ENCODE measurements at regions not wholly inside any gene's neighbourhood (a gene's known extent, or its start where the extent isn't known, plus 50 kb on each side); places are given as distances from the start of the nearest gene placed in this dataset.

GRCh38 chr2:236692937-236693336, 123.3 kb downstream of the ACKR3 start:
- no peak for DNase-seq

DNA sequence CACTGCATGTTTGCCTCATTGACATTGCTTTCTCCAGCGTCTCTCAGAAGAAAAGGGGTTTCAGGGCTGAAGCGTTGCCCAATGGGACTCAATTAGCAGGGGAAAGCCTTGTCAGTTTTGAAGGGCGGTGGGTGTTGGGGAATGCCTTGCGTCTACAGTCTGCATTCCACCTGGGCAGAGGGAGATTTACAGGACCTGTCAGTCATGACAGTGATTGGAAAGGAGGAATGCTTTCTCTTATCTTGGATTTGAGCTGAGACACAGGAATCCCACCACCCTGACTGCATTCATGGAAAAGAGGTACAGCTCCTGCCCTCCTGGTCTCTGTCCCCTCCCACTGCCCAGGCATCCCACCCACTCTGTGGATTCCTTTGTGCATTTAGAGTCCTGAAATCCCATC, 123.9 kb downstream of the ACKR3 start:
- no peak for DNase-seq

DNA sequence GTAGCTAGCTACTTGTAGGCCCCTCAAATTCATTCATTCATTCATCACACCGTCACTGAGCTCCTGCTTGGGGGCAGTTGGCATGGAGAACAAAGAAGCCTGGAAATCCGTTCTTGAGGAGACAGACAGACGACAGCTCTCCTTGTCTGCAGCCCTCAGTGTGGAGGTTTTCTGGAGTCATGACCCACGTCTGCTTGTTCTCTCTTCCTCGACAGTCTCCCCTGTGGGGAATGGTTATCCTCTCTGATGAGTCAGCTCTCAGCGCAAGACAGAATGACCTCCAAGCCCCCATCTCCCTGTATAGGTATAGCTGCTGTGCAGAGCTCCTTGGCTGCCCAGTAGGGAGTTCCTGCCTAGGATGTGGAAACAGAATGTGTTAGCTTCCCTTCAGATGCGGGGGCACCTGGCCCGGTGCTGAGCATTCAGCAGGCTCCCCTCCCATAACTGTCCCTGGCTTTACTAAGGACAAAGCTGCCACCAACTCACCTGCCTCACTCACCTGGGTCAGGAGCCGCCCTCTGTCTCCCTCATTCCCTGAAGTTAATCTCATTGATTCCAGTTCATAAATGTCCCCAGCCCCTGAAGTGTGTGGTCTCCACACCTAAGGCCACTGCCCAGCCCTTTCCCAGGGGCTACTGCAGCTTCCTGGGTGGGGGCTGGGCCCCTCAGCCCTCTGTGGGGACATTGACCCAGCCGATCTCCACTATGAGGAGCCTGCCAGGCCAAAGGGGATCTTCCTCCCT, 124.7 kb downstream of the ACKR3 start:
- no peak for DNase-seq

DNA sequence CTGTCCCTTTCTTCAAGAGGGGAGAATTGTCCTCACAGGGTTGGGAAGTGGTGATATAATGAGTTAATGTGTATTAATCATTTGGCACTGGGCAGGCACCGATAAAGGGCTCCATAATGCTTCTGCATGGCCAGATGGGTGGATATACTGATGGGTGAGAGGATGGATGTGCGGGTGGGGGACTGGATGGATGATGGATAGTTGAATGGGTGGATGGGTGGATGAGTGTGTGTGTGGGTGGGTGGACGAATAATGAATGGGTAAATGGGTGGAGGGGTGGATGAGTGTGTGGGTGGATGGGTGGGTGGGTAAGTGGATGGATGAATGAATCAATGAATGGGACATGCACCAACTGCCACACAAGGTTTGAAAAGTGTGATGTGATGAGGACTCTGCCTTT, 127.2 kb downstream of the ACKR3 start:
- DNase-seq: no peak

GRCh38 chr2:236698016-236698627, 128.5 kb downstream of the ACKR3 start:
- no peak for DNase-seq

GRCh38 chr2:236700703-236701102, 131.1 kb downstream of the ACKR3 start:
- no peak for DNase-seq

GRCh38 chr2:236702657-236703372, 133.2 kb downstream of the ACKR3 start:
- no peak for DNase-seq

DNA sequence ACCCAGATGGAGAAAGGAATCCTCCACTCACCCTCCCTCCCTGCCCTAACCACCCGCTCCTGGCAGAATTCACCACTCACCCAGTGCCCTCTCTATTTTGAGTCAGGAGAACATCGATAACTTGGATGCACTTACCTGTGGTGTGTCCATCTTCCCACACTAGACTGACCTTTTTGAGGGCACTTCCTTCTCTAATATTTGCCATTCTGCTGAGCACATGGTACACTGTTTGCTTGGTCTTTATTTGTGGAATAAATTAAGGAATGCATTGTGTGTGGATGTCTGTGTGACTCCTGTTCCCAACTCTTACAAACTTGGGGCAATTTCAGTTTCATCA, 133.7 kb downstream of the ACKR3 start:
- no peak for DNase-seq

- no peak for DNase-seq
Measured at GRCh38 chr2:236703906-236704305, 134.3 kb downstream of the ACKR3 start.

- no peak for DNase-seq
Measured at GRCh38 chr2:236704887-236705286, 135.3 kb downstream of the ACKR3 start.

GRCh38 chr2:236705295-236706105, 135.9 kb downstream of the ACKR3 start:
- no peak for DNase-seq

DNA sequence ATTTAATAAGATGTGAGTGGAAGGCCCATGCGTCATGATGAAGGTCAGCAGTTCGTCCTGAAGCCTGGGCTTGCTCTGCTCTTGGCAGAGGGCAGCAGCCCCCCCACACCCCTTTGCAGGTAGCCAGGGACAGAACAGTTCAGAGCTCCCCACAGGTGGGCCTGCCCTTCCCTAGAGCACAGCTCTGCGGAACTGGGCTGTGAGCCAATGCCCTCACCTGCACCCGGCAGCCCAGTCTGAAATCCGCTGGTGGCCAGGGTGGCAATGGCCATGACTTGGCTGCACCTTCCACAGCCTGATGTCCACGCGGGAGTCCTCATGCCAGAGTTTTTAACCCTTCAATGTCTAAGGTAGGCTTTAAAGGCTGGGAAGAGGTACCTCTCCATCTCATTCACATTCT, 136.7 kb downstream of the ACKR3 start:
- DNase-seq: no peak

GRCh38 chr2:236706803-236707202, 137.2 kb downstream of the ACKR3 start:
- no peak for DNase-seq

DNA sequence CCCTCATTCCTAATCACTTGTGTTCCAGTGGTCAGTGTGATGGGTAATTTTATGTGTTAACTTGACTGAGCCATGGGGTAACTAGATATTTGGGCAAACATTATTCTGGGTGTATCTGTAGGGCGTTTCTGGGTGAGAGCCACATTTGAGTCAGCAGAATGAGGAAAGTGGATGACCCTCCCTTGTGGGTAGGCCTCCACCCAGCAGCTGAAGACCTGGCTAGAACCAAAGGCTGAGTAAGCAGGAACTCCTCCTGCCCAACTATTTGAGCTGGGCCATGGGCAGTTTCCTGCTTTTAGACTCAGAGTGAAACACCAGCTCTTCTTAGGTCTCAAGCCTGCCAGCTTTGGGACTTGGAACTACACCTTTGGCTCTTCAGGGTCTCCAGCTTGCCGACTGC, 141.8 kb downstream of the ACKR3 start:
- no peak for DNase-seq

DNA sequence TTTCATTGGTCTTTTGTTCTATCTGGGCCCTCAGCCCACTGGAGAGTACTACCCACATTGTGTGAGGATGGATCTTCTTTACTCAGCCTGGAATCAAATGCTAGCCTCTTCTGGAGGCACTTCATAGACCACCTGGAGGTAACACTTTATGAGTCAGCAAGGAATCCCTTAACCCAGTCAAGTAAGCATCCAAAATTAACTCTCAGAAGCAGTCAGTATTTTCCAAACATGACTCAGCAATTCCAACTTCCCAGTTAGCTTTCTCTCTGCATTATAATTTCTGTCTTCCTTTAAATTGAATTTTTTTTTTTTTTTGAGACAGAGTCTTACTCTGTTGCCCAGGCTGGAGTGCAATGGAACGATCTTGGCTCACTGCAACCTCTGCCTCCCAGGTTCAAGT, 142.7 kb downstream of the ACKR3 start:
- DNase-seq: no peak

DNA sequence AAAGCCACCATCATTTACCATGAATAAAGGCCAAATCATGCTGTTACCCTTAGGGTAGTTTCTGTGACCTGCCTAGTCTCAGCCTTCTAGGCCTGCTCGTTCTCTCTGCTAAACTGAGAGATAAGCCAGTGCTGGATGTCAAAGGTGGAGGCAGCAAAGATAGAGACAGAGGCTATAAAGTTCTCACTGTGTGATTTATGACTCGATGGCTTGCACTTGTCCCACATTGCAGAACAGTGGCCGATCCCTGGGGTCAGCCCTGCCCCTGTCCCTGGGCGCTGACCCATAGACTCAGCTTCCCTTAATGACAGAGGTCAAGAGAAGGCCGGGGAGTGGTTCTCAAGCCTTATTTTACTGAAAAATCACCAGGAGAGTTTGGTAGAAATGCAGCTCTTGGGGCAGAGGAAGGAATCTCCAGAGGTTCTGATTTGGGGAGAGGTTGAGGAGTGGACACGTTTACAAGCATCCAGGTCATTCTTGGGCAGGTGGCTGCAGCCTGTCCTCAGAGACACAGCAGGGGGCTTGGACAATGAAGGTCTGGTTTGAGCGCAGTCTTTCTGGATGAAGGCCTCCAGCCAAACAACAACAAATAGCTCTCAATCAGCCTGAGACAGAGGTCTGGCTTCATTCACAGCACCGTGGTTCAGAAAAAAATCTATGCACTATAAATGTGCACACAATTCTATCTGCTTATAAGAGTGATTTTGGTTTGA, 143.5 kb downstream of the ACKR3 start:
- no peak for DNase-seq

- DNase-seq: no peak
Measured at GRCh38 chr2:236714080-236714479, 144.5 kb downstream of the ACKR3 start.

- DNase-seq: no peak
Measured at GRCh38 chr2:236715077-236715476, 145.5 kb downstream of the ACKR3 start.

GRCh38 chr2:236715491-236715961, 145.9 kb downstream of the ACKR3 start:
- DNase-seq: no peak

DNA sequence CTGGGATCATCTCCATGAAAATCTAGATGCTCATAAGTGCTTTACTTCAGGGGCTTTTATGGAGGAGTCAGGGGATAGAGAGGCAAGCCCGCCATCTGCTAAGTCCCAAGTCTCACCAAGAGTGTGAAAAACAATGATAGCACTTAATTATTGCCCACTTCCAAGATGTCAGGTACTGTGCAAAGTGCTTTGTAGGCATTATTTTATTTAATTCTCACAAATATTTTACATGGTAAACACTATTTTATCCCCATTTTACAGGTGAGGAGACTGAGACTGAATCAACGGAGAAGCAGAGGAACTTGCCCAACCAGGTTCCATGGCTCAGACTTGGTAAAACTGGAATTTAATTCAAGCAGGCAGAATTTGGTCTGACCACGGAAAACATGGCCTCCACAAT, 147.5 kb downstream of the ACKR3 start:
- DNase-seq: no peak

DNA sequence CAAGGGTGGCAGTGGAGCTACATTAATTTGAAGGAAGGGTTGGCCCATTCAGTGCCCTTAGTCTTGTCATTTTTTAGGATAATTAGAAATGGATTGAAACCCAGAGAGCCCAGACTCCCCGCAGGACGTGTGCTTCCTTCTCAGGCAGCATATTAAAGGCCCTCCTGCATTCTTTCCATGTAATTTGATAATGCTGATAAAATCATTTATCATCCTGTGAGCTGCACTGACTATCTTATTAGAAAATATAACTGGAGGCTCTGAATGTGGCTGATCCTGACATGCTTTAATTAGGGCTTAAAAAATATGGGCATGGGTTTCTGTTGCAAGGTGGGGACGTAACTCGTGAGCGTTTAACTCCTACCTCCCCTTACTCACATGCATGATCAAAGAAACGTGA, 148.1 kb downstream of the ACKR3 start:
- no peak for DNase-seq

DNA sequence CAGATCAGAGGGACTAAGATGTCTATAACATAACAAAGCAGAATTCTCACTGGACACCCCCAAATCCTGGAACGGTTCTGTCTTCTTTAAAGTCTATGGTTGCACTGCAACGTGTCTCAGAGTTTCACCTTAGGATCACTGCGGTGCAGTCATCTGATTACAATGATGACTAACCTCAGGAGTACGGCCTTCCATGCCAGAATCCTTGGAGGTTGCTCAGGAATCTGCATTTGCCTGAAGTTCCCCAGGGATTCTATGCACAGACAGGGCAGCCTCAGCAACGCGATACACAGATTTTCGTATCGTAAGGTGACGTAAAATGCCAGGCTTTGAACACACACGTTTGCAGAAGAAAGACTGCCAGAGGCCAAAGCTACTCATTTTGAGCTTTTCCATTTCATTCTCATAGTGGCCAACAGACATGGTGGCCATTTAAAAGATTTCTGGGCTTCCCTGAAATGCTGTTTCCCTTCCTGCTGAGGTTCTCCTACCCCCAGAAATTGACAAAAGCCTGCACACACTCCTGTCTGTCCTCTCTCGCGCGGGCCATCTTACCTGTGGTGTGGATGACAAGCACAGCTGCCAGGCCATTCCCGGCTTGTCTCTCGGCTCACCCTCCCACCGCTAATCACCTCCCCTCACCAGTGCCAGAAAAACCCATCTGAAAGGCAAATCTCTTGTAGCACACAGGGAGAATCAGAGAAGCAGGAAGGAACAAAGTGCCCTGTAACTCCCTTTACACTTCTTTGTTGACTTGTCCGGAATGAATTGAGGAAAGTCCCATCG, 148.8 kb downstream of the ACKR3 start:
- DNase-seq: no peak
